ENCODE measurements at regions not wholly inside any gene's neighbourhood (a gene's known extent, or its start where the extent isn't known, plus 50 kb on each side); places are given as distances from the start of the nearest gene placed in this dataset.
"Not testable (repeated sequence)": the region's sequence is repeated elsewhere in the genome, so short reads cannot be mapped to it uniquely, and the experiment has no call there.

GRCh38 chr4:66294638-66295037, 624.3 kb upstream of the EPHA5 start:
- DNase-seq (ENCODE audit: low read depth in 2 of 2) = no peak

GRCh38 chr4:66284991-66285451, 614.7 kb upstream of the EPHA5 start:
- no peak for DNase-seq (ENCODE audit: low read depth in 2 of 2)

DNA sequence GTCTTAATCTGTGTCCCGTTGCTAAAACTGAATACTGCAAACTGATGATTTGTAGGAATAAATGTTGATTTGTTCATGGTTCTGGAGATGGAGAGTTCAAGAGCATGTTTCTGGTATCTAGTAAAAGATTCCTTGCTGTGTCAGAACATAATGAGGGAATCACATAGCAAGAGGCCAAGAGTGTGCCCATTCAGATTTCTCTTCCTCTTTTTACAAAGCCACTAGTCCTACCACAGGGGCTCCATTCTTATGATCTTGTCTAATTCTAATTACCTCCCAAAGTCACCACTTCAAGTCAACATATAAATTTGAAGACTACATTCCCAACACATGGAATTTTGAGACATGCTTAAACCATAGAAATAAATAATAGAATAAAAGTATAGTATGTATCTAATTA, 608.8 kb upstream of the EPHA5 start:
- DNase-seq (ENCODE audit: low read depth in 2 of 2) = no peak

- no peak for DNase-seq (ENCODE audit: low read depth in 2 of 2)
Measured at GRCh38 chr4:66275411-66276038, 605.2 kb upstream of the EPHA5 start.

DNA sequence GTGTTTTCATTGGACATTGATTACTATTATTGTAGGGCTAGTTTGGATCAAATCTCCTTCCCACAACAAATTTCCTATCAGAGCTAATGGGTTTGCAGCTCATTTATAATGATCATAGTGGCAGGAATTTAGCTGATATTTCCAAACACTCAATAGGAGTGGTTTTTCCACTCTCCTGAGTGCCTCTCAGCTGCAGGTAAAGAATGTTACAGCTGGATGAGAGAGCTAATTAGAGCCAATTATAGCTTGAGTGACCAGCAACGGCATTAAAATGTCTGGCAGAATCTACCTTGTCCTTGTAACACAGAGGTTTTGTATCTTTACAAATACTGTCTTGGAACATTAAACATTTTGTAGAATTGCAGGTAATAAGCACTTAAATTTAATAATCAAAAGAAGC, 602.8 kb upstream of the EPHA5 start:
- DNase-seq (ENCODE audit: low read depth in 2 of 2) = no peak

- not testable (repeated sequence) for DNase-seq (ENCODE audit: low read depth in 2 of 2)
Measured at GRCh38 chr4:66270356-66270755, 600.1 kb upstream of the EPHA5 start.

DNA sequence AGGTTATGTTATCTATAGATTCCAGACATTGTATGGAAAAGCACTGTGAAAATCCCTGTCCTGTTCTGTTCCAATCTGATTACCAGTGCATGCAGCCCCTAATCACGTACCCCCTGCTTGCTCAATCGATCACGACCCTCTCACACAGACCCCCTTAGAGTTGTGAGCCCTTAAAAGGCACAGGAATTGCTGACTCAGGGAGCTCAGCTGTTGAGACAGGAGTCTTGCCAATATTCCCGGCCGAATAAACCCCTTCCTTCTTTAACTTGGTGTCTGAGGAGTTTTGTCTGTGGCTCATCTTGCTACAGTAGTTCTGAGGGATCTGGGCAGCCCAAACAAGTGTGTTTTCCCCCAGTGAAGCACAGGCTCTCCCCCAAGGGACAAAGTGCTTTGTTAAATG, 596.3 kb upstream of the EPHA5 start:
- not testable (repeated sequence) for DNase-seq (ENCODE audit: low read depth in 2 of 2)

DNA sequence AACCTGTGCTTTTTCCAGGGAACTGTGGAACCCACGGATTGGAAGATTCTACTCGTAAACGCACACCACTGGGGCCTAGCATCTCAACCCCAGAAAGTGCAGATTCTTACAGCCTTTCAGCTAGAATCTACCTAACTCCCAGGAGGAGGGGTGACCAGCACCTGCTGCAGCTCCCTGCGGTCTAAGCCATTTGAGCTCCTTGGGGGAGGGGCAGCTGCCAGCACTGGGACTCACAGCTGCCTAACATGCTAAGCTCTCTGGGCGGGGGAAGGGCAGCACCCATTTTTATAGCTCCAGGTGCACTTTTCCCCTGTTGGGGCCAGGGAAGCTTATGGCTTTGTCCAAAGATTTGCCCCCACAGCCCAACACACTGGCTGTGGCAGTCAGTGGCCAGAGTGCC, 595.7 kb upstream of the EPHA5 start:
- no peak for DNase-seq (ENCODE audit: low read depth in 2 of 2)

- DNase-seq (ENCODE audit: low read depth in 2 of 2) = no peak
Measured at GRCh38 chr4:66252291-66252690, 582.0 kb upstream of the EPHA5 start.

DNA sequence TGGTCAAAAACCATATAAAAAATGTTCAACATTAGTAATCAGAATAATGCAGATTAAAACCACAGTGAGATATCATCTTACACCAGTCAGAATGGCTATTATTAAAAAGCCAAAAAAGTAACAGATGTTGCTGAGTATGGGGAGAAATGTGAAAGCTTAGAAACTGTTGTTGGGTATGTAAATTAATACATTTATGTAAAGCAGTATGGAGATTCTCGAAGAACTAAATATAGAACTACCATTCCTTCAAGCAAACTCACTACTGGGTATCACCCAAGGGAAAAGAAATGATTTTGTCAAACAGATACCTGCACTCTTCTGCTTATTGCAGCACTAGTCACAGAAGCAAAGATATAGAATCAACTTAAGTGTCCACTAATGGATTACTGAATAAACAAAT, 576.4 kb upstream of the EPHA5 start:
- DNase-seq (ENCODE audit: low read depth in 2 of 2) = no peak

DNA sequence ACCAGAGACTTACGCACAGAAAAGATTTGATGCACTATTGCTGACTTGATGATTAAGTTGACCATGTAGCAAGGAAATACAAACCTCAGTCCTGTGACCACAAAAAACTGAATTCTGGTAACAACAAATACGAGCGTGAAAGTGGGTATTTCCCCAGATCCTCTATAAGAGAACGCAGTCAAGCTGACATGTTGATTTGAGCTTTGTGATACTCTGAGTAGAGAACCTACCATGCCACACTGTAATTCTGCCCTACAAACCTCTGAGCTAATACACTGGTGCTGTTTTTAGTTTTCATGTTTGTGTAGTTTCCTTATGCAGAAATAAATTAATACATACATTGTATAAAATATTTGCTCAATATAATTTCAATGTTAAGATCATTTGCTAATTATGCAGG, 565.6 kb upstream of the EPHA5 start:
- no peak for DNase-seq (ENCODE audit: low read depth in 2 of 2)

GRCh38 chr4:66229885-66230284, 559.6 kb upstream of the EPHA5 start:
- no peak for DNase-seq (ENCODE audit: low read depth in 2 of 2)

- DNase-seq (ENCODE audit: low read depth in 2 of 2) = no peak
Measured at GRCh38 chr4:66225539-66225938, 555.2 kb upstream of the EPHA5 start.

DNA sequence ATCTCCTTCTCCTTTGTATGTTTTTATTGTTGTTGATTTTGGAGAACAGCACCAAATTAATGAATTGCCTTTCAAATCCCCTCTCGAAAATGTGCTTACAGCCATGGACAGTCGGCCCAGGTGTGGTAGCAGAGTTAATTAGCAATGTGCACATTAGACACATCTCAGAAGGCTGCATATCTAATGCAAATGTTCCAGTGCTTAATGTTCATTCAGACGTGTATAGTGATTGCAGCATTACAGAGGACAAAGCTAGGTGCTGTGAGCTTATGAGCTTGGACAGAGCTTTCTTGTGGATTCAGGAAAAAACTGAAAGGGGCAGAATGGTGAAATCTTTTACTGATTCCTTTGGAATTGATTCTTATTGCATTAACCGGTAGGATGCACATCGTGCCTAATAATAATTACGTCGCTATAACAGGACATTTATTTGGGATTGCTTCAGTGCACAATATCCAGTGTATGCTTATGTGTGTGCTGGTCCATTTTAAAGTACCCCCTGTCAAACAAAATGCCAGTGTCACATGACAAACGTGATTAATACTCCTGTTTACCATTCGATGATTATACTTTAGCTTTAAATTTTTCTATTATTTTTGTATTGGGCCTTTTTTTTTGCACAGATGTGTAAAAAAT, 552.9 kb upstream of the EPHA5 start:
- DNase-seq (ENCODE audit: low read depth in 2 of 2) = no peak

DNA sequence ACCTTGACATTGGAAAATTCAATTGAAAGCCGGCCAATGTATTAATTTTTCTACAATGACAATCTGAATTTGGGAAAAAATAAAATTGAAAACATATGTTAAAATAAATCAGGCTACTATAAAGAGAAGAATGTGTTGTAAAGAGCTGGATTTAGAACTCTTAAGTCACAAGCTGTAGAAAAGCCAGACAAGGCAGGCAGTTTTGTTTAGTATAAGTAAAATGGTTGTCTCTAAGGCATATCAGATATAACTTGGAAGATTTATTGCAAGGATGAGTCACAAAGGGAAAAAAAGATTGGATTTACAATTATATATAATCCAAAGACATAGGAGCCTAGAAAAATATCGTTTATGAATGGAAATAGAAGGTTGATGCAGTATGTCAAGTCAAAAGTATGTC, 549.1 kb upstream of the EPHA5 start:
- DNase-seq (ENCODE audit: low read depth in 2 of 2) = no peak

DNA sequence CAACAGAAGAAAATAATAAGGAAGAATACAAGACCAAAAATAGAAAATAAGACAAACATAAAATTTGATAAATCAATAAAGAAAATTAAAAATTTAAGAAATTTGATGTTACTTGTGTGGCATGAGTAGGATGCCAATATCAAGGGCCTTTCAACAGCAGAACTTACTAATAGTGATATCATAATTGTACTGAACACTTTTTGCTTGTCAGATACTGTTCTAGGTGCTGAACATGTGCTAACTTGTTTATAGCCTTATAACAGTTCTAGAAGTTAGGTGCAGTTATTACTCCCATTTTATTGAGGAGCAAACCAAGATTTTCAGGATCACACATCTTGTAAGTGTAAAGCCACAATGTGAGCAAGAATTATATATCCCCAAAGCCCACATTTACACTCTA, 546.0 kb upstream of the EPHA5 start:
- no peak for DNase-seq (ENCODE audit: low read depth in 2 of 2)

DNA sequence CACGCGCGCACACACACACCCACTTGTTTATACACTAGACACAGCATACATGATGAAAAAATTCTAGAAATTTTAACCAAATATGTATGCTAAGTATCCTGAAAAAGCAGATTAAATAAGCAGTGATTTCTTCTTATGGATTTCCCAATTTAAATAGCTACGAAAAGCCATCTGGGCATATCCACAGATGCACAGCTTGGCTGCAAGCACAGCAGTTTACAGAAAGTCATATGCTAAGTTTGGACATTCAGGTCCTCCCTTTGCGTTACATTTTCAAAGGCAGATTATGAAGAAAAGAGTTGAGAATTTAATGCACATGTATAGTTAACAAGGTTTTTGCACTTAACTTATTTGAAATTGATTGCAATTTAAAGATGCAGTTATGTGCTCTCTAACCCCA, 542.2 kb upstream of the EPHA5 start:
- no peak for DNase-seq (ENCODE audit: low read depth in 2 of 2)

GRCh38 chr4:66204534-66205247, 534.4 kb upstream of the EPHA5 start:
- DNase-seq (ENCODE audit: low read depth in 2 of 2) = no peak

GRCh38 chr4:66202870-66203269, 532.6 kb upstream of the EPHA5 start:
- no peak for DNase-seq (ENCODE audit: low read depth in 2 of 2)

GRCh38 chr4:66197451-66197850, 527.2 kb upstream of the EPHA5 start:
- no peak for DNase-seq (ENCODE audit: low read depth in 2 of 2)

GRCh38 chr4:66193487-66193886, 523.2 kb upstream of the EPHA5 start:
- DNase-seq (ENCODE audit: low read depth in 2 of 2) = no peak

DNA sequence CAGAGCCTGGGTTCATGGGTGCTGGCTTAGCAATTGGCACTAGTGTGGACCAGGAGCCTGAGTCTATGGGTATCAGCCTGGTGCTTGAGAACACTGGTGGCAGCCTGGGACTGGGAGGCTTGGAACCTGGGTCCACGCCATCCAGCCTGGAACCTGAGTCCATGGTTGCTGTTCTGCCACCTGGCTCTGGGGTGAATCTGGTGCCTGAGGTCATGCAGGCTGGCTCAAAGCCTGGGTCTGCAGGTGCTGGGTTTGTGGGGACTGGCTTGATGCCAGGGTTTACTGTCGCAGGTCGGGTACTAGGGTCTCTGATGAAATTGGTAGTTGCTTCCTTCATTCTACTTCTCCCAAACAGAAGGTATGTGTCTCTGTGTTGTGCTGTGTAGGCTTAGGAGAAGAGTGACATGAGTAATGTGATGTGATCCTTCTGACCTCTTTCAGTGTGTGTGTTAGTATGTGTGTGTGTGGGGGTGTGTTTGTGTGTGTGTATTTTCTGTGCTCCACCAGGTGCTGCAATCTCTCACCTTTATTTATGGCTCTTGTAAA, 517.0 kb upstream of the EPHA5 start:
- DNase-seq (ENCODE audit: low read depth in 2 of 2) = no peak

GRCh38 chr4:66186095-66186494, 515.8 kb upstream of the EPHA5 start:
- DNase-seq (ENCODE audit: low read depth in 2 of 2) = no peak
